Kidney (tissue), 13 donors: ENCODE measurements at regions not wholly inside any gene's neighbourhood (a gene's known extent, or its start where the extent isn't known, plus 50 kb on each side); places are given as distances from the start of the nearest gene placed in this dataset.

ENCODE experiments used
- DNase-seq, 5 donors: peaks; one replicate each; pipeline ENCODE4 v3.0.0-alpha.2; 2013 to 2020
- FAIRE-seq: peaks from 2 replicates; lab custom pipeline; 2012; peaks lifted over from hg19 to GRCh38; lab: Jason Lieb, UNC
- H3K27ac ChIP-seq, 2 donors: one replicate each; pipeline ENCODE4 v1.7.0; 2013; ENCODE audit warnings: low read depth in 2 of 2, low read length in 2 of 2, inconsistent platforms in 1 of 2
- H3K27me3 ChIP-seq: one replicate; pipeline ENCODE4 v1.7.1; 2013; ENCODE audit warnings: low read length, inconsistent platforms; ENCODE audit not compliant: control insufficient read depth, insufficient read depth
- H3K36me3 ChIP-seq, 3 donors: one replicate each; pipeline versions ENCODE4 v1.7.0 to v1.7.1; 2013; ENCODE audit warnings: low read length in 3 of 3, control low read depth in 1 of 3, inconsistent platforms in 1 of 3; ENCODE audit not compliant: insufficient read depth in 3 of 3, control insufficient read depth in 2 of 3
- H3K4me1 ChIP-seq, 3 donors: one replicate each; pipeline versions ENCODE4 v1.7.0 to v1.7.1; 2013; ENCODE audit warnings: low read length in 3 of 3, inconsistent platforms in 1 of 3, low read depth in 1 of 3; ENCODE audit not compliant: control insufficient read depth in 2 of 3, insufficient read depth in 2 of 3
- H3K4me3 ChIP-seq, 3 donors: one replicate each; pipeline versions ENCODE4 v1.7.0 to v1.8.1; 2013; ENCODE audit warnings: low read length in 3 of 3, control low read depth in 1 of 3, inconsistent platforms in 1 of 3
- H3K9ac ChIP-seq, 3 donors: one replicate each; pipeline versions ENCODE4 v1.7.0 to v1.7.1; 2013; ENCODE audit warnings: low read length in 3 of 3, control low read depth in 1 of 3, inconsistent platforms in 1 of 3
- H3K9me3 ChIP-seq, 3 donors: one replicate each; pipeline versions ENCODE4 v1.7.0 to v1.7.1; 2013; ENCODE audit warnings: low read length in 3 of 3, control low read depth in 1 of 3, inconsistent platforms in 1 of 3; ENCODE audit not compliant: control insufficient read depth in 2 of 3, insufficient read depth in 1 of 3
- CTCF ChIP-seq: IDR thresholded peaks from 3 replicates; pipeline ENCODE4 v1.5.1; 2012; ENCODE audit warnings: mild to moderate bottlenecking, moderate library complexity, borderline replicate concordance; ENCODE audit not compliant: insufficient read depth; ENCODE audit errors: extremely low read depth
- intact Hi-C: fragments of 100-400 bp; cut with DNase I; formaldehyde crosslinking; loops from one replicate; pipeline ENCODE4 v1.11.1; 2022
- donor health status: control.
- donor health status: control.
- donor health status: control.
- donor health status: control.
- donor health status: control.
- donor health status: DM: yes; HTN: yes; CAD: no.
- donor health status: Normal renal cell carcinoma (clear cell type).

- DNase-seq (no peak), FAIRE-seq (no peak)
- Histone ChIP-seq H3K27me3 (no peaks in the 10 kb centered on the region), H3K4me1 (no peaks in the 10 kb centered on the region), H3K9ac (no peak overlapping the region), H3K9me3 (peaks cover 0 to 4% (median 2%) of the 10 kb centered on the region in 3 donors), H3K4me3 (no peak overlapping the region), H3K27ac (no peak overlapping the region), H3K36me3 (no peaks in the 10 kb centered on the region)
- intact Hi-C loops = no loop called here
- no peak for TF ChIP-seq CTCF
Measured at GRCh38 chr17:431494-431893, 78.9 kb upstream of the RPH3AL start.

- no peaks in the 10 kb centered on the region for H3K27me3 ChIP-seq
- FAIRE-seq = no peak
- intact Hi-C loops = no loop called here
Measured at GRCh38 chr17:429589-429988, 77.0 kb upstream of the RPH3AL start.

GRCh38 chr17:428414-428813 lies 75.8 kb upstream of the RPH3AL start:
- FAIRE-seq (no peak), DNase-seq (no peak)
- peaks cover 0 to 4% (median 2%) of the 10 kb centered on the region in 3 donors for H3K9me3 ChIP-seq
- intact Hi-C loops = no loop called here
- no peaks in the 10 kb centered on the region for H3K27me3 ChIP-seq
- H3K27ac ChIP-seq = no peak overlapping the region
- no peak overlapping the region for H3K4me3 ChIP-seq
- H3K36me3 ChIP-seq = no peaks in the 10 kb centered on the region
- H3K9ac ChIP-seq = no peak overlapping the region
- H3K4me1 ChIP-seq = no peaks in the 10 kb centered on the region
- TF ChIP-seq CTCF = no peak

More at GRCh38 chr17:429589-429988, 77.0 kb upstream of the RPH3AL start:
- H3K9me3 ChIP-seq = peaks cover 0 to 4% (median 2%) of the 10 kb centered on the region in 3 donors
- H3K4me3 ChIP-seq = no peak overlapping the region
- no peaks in the 10 kb centered on the region for H3K4me1 ChIP-seq
- no peak for DNase-seq
- TF ChIP-seq CTCF = no peak
- H3K36me3 ChIP-seq = no peaks in the 10 kb centered on the region
- no peak overlapping the region for H3K27ac ChIP-seq
- no peak overlapping the region for H3K9ac ChIP-seq

- FAIRE-seq = no peak
- Histone ChIP-seq H3K36me3 (no peaks in the 10 kb centered on the region), H3K4me3 (no peak overlapping the region), H3K4me1 (no peaks in the 10 kb centered on the region), H3K9ac (no peak overlapping the region), H3K9me3 (peaks cover 0 to 4% (median 2%) of the 10 kb centered on the region in 3 donors), H3K27me3 (no peaks in the 10 kb centered on the region), H3K27ac (no peak overlapping the region)
- intact Hi-C loops = no loop called here
- DNase-seq = no peak
- TF ChIP-seq CTCF = no peak
Measured at GRCh38 chr17:427891-428290, 75.3 kb upstream of the RPH3AL start.
